ENCODE measurements at regions not wholly inside any gene's neighbourhood (a gene's known extent, or its start where the extent isn't known, plus 50 kb on each side); places are given as distances from the start of the nearest gene placed in this dataset.

DNA sequence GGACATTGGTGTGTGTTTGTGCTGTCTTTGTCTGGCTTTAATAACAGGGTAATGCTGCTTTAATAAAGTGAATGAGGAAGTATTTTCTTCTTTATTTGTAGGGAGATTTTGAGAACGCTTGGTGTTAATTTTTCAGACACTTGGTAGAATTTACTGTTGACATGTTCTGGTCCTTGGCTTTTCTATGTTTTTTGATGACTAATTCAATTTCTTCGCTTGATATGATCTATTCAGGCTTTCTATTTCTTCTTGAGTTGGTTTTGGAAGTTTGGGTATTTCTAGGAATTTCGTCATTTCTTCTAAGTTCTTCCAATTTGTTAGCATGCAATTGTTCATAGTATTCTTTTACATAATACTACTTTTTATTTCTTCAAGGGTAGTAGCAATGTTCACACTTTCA is 167.8 kb downstream of the TTC6 start:
- TF ChIP-seq, protein P1, sequence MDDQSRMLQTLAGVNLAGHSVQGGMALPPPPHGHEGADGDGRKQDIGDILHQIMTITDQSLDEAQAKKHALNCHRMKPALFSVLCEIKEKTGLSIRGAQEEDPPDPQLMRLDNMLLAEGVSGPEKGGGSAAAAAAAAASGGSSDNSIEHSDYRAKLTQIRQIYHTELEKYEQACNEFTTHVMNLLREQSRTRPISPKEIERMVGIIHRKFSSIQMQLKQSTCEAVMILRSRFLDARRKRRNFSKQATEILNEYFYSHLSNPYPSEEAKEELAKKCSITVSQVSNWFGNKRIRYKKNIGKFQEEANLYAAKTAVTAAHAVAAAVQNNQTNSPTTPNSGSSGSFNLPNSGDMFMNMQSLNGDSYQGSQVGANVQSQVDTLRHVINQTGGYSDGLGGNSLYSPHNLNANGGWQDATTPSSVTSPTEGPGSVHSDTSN (CRISPR knock-in tag; IDR thresholded peaks at IDR 0.05), result no peak
- TF ChIP-seq, protein P2, sequence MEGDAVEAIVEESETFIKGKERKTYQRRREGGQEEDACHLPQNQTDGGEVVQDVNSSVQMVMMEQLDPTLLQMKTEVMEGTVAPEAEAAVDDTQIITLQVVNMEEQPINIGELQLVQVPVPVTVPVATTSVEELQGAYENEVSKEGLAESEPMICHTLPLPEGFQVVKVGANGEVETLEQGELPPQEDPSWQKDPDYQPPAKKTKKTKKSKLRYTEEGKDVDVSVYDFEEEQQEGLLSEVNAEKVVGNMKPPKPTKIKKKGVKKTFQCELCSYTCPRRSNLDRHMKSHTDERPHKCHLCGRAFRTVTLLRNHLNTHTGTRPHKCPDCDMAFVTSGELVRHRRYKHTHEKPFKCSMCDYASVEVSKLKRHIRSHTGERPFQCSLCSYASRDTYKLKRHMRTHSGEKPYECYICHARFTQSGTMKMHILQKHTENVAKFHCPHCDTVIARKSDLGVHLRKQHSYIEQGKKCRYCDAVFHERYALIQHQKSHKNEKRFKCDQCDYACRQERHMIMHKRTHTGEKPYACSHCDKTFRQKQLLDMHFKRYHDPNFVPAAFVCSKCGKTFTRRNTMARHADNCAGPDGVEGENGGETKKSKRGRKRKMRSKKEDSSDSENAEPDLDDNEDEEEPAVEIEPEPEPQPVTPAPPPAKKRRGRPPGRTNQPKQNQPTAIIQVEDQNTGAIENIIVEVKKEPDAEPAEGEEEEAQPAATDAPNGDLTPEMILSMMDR (tag by site-specific recombination; IDR thresholded peaks at IDR 0.05), result no peak
- TF ChIP-seq KLF7 (tag by site-specific recombination; IDR thresholded peaks at IDR 0.05; ENCODE audit: borderline replicate concordance), result no peak
- TF ChIP-seq ZNF561 (tag by site-specific recombination; IDR thresholded peaks at IDR 0.05; ENCODE audit: borderline replicate concordance), result no peak
- no peak for TF ChIP-seq ZNF354C (tag by site-specific recombination; IDR thresholded peaks at IDR 0.05; ENCODE audit: borderline replicate concordance, low read depth)
- no peak for TF ChIP-seq YY1 (tag by site-specific recombination; IDR thresholded peaks at IDR 0.05)
- TF ChIP-seq ZNF416 (tag by site-specific recombination; IDR thresholded peaks at IDR 0.05), result no peak
